ENCODE measurements at regions not wholly inside any gene's neighbourhood (a gene's known extent, or its start where the extent isn't known, plus 50 kb on each side); places are given as distances from the start of the nearest gene placed in this dataset.

GRCh38 chr11:8756201-8756600 lies 73.6 kb downstream of the RPL27A start:
- TF ChIP-seq TAF1 (IDR thresholded peaks at IDR 0.05; ENCODE audit: borderline replicate concordance, low read depth, low read length) (no peak), IRF3 (IDR thresholded peaks at IDR 0.05; ENCODE audit: low read depth, low read length) (no peak), CTCF (IDR thresholded peaks at IDR 0.05) (no peak), GABPA (IDR thresholded peaks at IDR 0.05; ENCODE audit: low read depth) (no peak), EP300 (IDR thresholded peaks at IDR 0.05; ENCODE audit: borderline replicate concordance in 1 of 2, low read depth in 1 of 2, low read length in 1 of 2) (no peak), ELF1 (IDR thresholded peaks at IDR 0.05) (no peak), MAX (IDR thresholded peaks at IDR 0.05; ENCODE audit: low read depth) (no peak)
